Uterus (tissue), 3 donors: ENCODE measurements at regions not wholly inside any gene's neighbourhood (a gene's known extent, or its start where the extent isn't known, plus 50 kb on each side); places are given as distances from the start of the nearest gene placed in this dataset.
"Not testable (repeated sequence)": the region's sequence is repeated elsewhere in the genome, so short reads cannot be mapped to it uniquely, and the experiment has no call there.

Source experiments
- DNase-seq, 2 donors: peaks; one replicate each; pipeline ENCODE4 v3.0.0-alpha.2; 2019 to 2020
- H3K27ac ChIP-seq, 2 donors: fragments of 200-600 bp; sonication (generic); 1 replicate in 1 of 2; 2 replicates in 1 of 2; pipeline ENCODE4 v1.5.1; 2016 to 2018
- H3K27me3 ChIP-seq, 2 donors: fragments of 200-600 bp; sonication (generic); one replicate each; pipeline ENCODE4 v1.5.1; 2018 to 2019; ENCODE audit warnings: control low read depth in 1 of 2
- H3K36me3 ChIP-seq, 2 donors: fragments of 200-600 bp; sonication (generic); one replicate each; pipeline ENCODE4 v1.5.1; 2019; ENCODE audit warnings: control low read depth in 1 of 2
- H3K4me1 ChIP-seq, 2 donors: fragments of 200-600 bp; sonication (generic); one replicate each; pipeline ENCODE4 v1.5.1; 2018 to 2019; ENCODE audit warnings: control low read depth in 1 of 2
- H3K4me3 ChIP-seq, 2 donors: fragments of 200-600 bp; sonication (generic); 1 replicate in 1 of 2; 2 replicates in 1 of 2; pipeline ENCODE4 v1.5.1; 2018 to 2019; ENCODE audit warnings: mild to moderate bottlenecking in 1 of 2
- H3K9me3 ChIP-seq, 2 donors: fragments of 200-600 bp; sonication (generic); one replicate each; pipeline ENCODE4 v1.5.1; 2019; ENCODE audit warnings: control low read depth in 1 of 2
- CTCF ChIP-seq, 4 experiments: fragments of 200-600 bp in 2 of 4; fragments of 450-650 bp in 2 of 4; sonication (generic) in 2 of 4; IDR thresholded peaks; one replicate each; pipeline ENCODE4 v1.5.1; 2016 to 2019; ENCODE audit warnings: antibody characterized with exemption in 4 of 4, mild to moderate bottlenecking in 2 of 4, moderate library complexity in 1 of 4
- POLR2A ChIP-seq, 2 donors: fragments of 450-650 bp; IDR thresholded peaks; one replicate each; pipeline ENCODE4 v1.6.1; 2016; ENCODE audit warnings: antibody characterized with exemption in 2 of 2, mild to moderate bottlenecking in 1 of 2, moderate library complexity in 1 of 2
- intact Hi-C: fragments of 100-400 bp; cut with DNase I; formaldehyde crosslinking; loops from one replicate; pipeline ENCODE4 v1.15.1; 2023; ENCODE audit warnings: low total_unique reads
- donor health status: DM: yes; HTN: yes; CAD: no.

GRCh38 chr5:174636094-174636493 is 88.3 kb upstream of the MSX2 start:
- no peak for DNase-seq
- Histone ChIP-seq H3K36me3 (no peaks in the 10 kb centered on the region), H3K9me3 (no peaks in the 10 kb centered on the region), H3K27me3 (no peaks in the 10 kb centered on the region), H3K4me1 (no peaks in the 10 kb centered on the region), H3K27ac (no peak overlapping the region), H3K4me3 (no peak overlapping the region)
- intact Hi-C loops: no loop called here
- no peak for TF ChIP-seq CTCF (IDR thresholded peaks at IDR 0.05)
- TF ChIP-seq POLR2A (IDR thresholded peaks at IDR 0.05): no peak

- no peaks in the 10 kb centered on the region for H3K27me3 ChIP-seq
- no peaks in the 10 kb centered on the region for H3K9me3 ChIP-seq
- H3K4me1 ChIP-seq: no peaks in the 10 kb centered on the region
- H3K36me3 ChIP-seq: no peaks in the 10 kb centered on the region
- H3K4me3 ChIP-seq: no peak overlapping the region
- DNase-seq: no peak
- TF ChIP-seq POLR2A (IDR thresholded peaks at IDR 0.05) (no peak), CTCF (IDR thresholded peaks at IDR 0.05) (no peak)
- intact Hi-C loops: no loop called here
- no peak overlapping the region for H3K27ac ChIP-seq
Observed at GRCh38 chr5:174642816-174643405, 81.5 kb upstream of the MSX2 start.

- Histone ChIP-seq H3K27ac (no peak overlapping the region), H3K36me3 (no peaks in the 10 kb centered on the region), H3K27me3 (no peaks in the 10 kb centered on the region), H3K4me3 (no peak overlapping the region), H3K9me3 (no peaks in the 10 kb centered on the region), H3K4me1 (no peaks in the 10 kb centered on the region)
- TF ChIP-seq POLR2A (IDR thresholded peaks at IDR 0.05): no peak
- no peak for TF ChIP-seq CTCF (IDR thresholded peaks at IDR 0.05)
- intact Hi-C loops: no loop called here
- no peak for DNase-seq
Observed at GRCh38 chr5:174644436-174644835, 79.9 kb upstream of the MSX2 start.

- DNase-seq: no peak
- Histone ChIP-seq H3K4me3 (no peak overlapping the region), H3K36me3 (no peaks in the 10 kb centered on the region), H3K9me3 (no peaks in the 10 kb centered on the region), H3K27ac (no peak overlapping the region), H3K4me1 (no peaks in the 10 kb centered on the region), H3K27me3 (no peaks in the 10 kb centered on the region)
- TF ChIP-seq CTCF (IDR thresholded peaks at IDR 0.05): no peak
- TF ChIP-seq POLR2A (IDR thresholded peaks at IDR 0.05): no peak
- intact Hi-C loops: no loop called here
Observed at GRCh38 chr5:174644923-174645322, 79.5 kb upstream of the MSX2 start.

- DNase-seq: no peak
Observed at GRCh38 chr5:174645677-174646076, 78.7 kb upstream of the MSX2 start.

GRCh38 chr5:174648618-174649017 is 75.8 kb upstream of the MSX2 start:
- H3K4me3 ChIP-seq, H3K4me1 ChIP-seq, intact Hi-C loops, H3K27ac ChIP-seq, H3K36me3 ChIP-seq, H3K27me3 ChIP-seq, H3K9me3 ChIP-seq, DNase-seq: not testable (repeated sequence)

More at GRCh38 chr5:174645677-174646076, 78.7 kb upstream of the MSX2 start:
- intact Hi-C loops: no loop called here
- no peak for TF ChIP-seq CTCF (IDR thresholded peaks at IDR 0.05)
- no peak for TF ChIP-seq POLR2A (IDR thresholded peaks at IDR 0.05)
- H3K36me3 ChIP-seq: no peaks in the 10 kb centered on the region
- H3K27me3 ChIP-seq: no peaks in the 10 kb centered on the region
- H3K4me3 ChIP-seq: no peak overlapping the region
- no peak overlapping the region for H3K27ac ChIP-seq
- no peaks in the 10 kb centered on the region for H3K9me3 ChIP-seq
- H3K4me1 ChIP-seq: no peaks in the 10 kb centered on the region
